HEK293 (cell line): ENCODE measurements at regions not wholly inside any gene's neighbourhood (a gene's known extent, or its start where the extent isn't known, plus 50 kb on each side); places are given as distances from the start of the nearest gene placed in this dataset.

ENCODE experiments used
- MYNN ChIP-seq: fragments of 450-650 bp; formaldehyde crosslinking; IDR thresholded peaks from 2 replicates; pipeline ENCODE4 v1.5.1; 2016; ENCODE audit warnings: missing biosample characterization, missing genetic modification characterization, borderline replicate concordance
- ZNF624 ChIP-seq: fragments of 450-650 bp; formaldehyde crosslinking; IDR thresholded peaks from 2 replicates; pipeline ENCODE4 v1.5.1; 2017; ENCODE audit warnings: missing biosample characterization, missing genetic modification characterization
- TF ChIP-seq, protein P1 (sequence below): fragments of 450-650 bp; formaldehyde crosslinking; IDR thresholded peaks from 2 replicates; pipeline ENCODE4 v1.5.1; 2016; ENCODE audit warnings: missing biosample characterization, missing genetic modification characterization
- TF ChIP-seq, protein P2 (sequence below): fragments of 450-650 bp; formaldehyde crosslinking; IDR thresholded peaks from 2 replicates; pipeline ENCODE4 v1.5.1; 2016; ENCODE audit warnings: missing biosample characterization, missing genetic modification characterization

DNA sequence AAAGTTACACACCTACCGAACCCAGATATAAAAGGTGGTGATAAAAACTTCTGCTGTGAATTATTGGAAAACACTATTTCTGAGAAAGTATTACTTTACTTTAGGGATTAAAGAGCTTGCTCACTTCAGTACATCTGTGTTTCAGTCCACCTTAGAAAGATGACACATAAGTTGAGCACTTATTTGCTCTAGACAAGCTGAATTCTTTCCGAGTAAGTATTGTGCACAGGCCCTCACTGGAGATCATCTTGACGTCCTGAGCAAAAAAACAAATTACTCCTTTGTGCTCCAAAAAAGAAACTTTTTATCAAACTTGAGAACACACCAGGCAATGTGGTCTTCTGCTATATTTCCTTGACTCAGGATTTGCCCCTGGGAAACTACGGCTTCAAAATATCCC, 231.0 kb upstream of the GRAMD2B start:
- no peak for TF ChIP-seq MYNN (tag by site-specific recombination)
- TF ChIP-seq, protein P1, sequence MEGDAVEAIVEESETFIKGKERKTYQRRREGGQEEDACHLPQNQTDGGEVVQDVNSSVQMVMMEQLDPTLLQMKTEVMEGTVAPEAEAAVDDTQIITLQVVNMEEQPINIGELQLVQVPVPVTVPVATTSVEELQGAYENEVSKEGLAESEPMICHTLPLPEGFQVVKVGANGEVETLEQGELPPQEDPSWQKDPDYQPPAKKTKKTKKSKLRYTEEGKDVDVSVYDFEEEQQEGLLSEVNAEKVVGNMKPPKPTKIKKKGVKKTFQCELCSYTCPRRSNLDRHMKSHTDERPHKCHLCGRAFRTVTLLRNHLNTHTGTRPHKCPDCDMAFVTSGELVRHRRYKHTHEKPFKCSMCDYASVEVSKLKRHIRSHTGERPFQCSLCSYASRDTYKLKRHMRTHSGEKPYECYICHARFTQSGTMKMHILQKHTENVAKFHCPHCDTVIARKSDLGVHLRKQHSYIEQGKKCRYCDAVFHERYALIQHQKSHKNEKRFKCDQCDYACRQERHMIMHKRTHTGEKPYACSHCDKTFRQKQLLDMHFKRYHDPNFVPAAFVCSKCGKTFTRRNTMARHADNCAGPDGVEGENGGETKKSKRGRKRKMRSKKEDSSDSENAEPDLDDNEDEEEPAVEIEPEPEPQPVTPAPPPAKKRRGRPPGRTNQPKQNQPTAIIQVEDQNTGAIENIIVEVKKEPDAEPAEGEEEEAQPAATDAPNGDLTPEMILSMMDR, result no peak
- TF ChIP-seq, protein P2, sequence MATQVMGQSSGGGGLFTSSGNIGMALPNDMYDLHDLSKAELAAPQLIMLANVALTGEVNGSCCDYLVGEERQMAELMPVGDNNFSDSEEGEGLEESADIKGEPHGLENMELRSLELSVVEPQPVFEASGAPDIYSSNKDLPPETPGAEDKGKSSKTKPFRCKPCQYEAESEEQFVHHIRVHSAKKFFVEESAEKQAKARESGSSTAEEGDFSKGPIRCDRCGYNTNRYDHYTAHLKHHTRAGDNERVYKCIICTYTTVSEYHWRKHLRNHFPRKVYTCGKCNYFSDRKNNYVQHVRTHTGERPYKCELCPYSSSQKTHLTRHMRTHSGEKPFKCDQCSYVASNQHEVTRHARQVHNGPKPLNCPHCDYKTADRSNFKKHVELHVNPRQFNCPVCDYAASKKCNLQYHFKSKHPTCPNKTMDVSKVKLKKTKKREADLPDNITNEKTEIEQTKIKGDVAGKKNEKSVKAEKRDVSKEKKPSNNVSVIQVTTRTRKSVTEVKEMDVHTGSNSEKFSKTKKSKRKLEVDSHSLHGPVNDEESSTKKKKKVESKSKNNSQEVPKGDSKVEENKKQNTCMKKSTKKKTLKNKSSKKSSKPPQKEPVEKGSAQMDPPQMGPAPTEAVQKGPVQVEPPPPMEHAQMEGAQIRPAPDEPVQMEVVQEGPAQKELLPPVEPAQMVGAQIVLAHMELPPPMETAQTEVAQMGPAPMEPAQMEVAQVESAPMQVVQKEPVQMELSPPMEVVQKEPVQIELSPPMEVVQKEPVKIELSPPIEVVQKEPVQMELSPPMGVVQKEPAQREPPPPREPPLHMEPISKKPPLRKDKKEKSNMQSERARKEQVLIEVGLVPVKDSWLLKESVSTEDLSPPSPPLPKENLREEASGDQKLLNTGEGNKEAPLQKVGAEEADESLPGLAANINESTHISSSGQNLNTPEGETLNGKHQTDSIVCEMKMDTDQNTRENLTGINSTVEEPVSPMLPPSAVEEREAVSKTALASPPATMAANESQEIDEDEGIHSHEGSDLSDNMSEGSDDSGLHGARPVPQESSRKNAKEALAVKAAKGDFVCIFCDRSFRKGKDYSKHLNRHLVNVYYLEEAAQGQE (tag by site-specific recombination), result no peak
- TF ChIP-seq ZNF624 (tag by site-specific recombination), result no peak
